Body of pancreas (tissue), 4 donors: ENCODE measurements at regions not wholly inside any gene's neighbourhood (a gene's known extent, or its start where the extent isn't known, plus 50 kb on each side); places are given as distances from the start of the nearest gene placed in this dataset.

Source experiments
- ATAC-seq: fragments of 150-250 bp; one replicate; pipeline ENCODE4 v1.9.1; 2016
- DNase-seq, 4 donors: peaks; one replicate each; pipeline ENCODE4 v3.0.0-alpha.2; 2019
- H3K27ac ChIP-seq, 4 donors: fragments of 200-600 bp; sonication (generic); 1 replicate in 3 of 4; 2 replicates in 1 of 4; pipeline versions ENCODE4 v1.5.1 to v1.6.1; 2016 to 2019; ENCODE audit warnings: mild to moderate bottlenecking in 1 of 4, mixed read lengths in 1 of 4, moderate library complexity in 1 of 4
- H3K27me3 ChIP-seq, 2 donors: fragments of 200-600 bp; sonication (generic); one replicate each; pipeline ENCODE4 v1.6.0; 2016; ENCODE audit warnings: mild to moderate bottlenecking in 1 of 2
- H3K36me3 ChIP-seq, 2 donors: fragments of 200-600 bp; sonication (generic); replicated peaks in 1 of 2; 2 replicates each; pipeline ENCODE4 v1.5.1; 2016; ENCODE audit warnings: low read depth in 2 of 2; ENCODE audit not compliant: insufficient read depth in 1 of 2
- H3K4me1 ChIP-seq: fragments of 200-600 bp; sonication (generic); one replicate; pipeline ENCODE4 v1.6.0; 2016
- H3K4me3 ChIP-seq, 2 donors: fragments of 200-600 bp; sonication (generic); 1 replicate in 1 of 2; 2 replicates in 1 of 2; pipeline ENCODE4 v1.5.1; 2016 to 2019
- H3K9me3 ChIP-seq, 3 donors: fragments of 200-600 bp; sonication (generic); 1 replicate in 2 of 3; 2 replicates in 1 of 3; pipeline ENCODE4 v1.5.1; 2016
- POLR2A ChIP-seq, 3 donors: fragments of 450-650 bp; IDR thresholded peaks; one replicate each; pipeline ENCODE4 v1.6.1; 2016; ENCODE audit warnings: antibody characterized with exemption in 3 of 3, mild to moderate bottlenecking in 2 of 3
- WGBS, 2 donors: methylation state at CpG; one replicate each; pipeline ENCODE4 v1.1.5; 2017; 5-methylcytosine and 5-hydroxymethylcytosine counted together
- intact Hi-C: fragments of 100-400 bp; cut with DNase I; formaldehyde crosslinking; loops from one replicate; pipeline ENCODE4 v1.15.1; 2023
- TF ChIP-seq, protein P1 (sequence below), 7 experiments: fragments of 450-650 bp in 4 of 7; fragments of 200-600 bp in 3 of 7; sonication (generic) in 3 of 7; IDR thresholded peaks; one replicate each; pipeline ENCODE4 v1.5.1; 2016 to 2019; ENCODE audit warnings: antibody characterized with exemption in 7 of 7

DNA sequence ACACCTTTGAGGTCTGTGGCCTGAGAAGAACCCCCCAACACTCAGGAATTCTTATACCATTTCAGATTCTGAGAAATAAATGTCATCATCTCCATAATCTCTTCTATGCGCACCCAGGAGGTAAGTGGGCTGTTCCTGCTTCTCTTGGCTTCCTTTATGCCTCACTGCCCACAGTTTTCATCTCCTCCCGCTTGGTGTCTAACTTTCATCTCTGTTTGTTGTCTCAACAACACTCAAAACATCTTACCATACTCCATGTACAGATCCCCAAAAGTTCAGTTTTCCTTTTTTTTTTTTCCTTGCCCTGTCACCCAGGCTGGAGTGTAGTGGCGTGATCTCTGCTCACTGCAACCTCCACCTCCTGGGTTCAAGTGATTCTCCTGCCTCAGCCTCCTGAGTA is 170.2 kb upstream of the FREM1 start:
- no peaks in the 10 kb centered on the region for H3K27me3 ChIP-seq
- no peaks in the 10 kb centered on the region for H3K9me3 ChIP-seq
- 77 to 95% methylated on average over 3 of the region's 3 CpGs for WGBS, 2 donors
- peaks cover 32% of the 10 kb centered on the region for H3K4me1 ChIP-seq
- intact Hi-C loops = no loop called here
- H3K4me3 ChIP-seq = no peak overlapping the region
- H3K36me3 ChIP-seq = no peaks in the 10 kb centered on the region
- ATAC-seq (no peak), DNase-seq (no peak)
- peak overlapping the region in 1 of 4 donors; percentile 58 for H3K27ac ChIP-seq
- TF ChIP-seq, protein P1, sequence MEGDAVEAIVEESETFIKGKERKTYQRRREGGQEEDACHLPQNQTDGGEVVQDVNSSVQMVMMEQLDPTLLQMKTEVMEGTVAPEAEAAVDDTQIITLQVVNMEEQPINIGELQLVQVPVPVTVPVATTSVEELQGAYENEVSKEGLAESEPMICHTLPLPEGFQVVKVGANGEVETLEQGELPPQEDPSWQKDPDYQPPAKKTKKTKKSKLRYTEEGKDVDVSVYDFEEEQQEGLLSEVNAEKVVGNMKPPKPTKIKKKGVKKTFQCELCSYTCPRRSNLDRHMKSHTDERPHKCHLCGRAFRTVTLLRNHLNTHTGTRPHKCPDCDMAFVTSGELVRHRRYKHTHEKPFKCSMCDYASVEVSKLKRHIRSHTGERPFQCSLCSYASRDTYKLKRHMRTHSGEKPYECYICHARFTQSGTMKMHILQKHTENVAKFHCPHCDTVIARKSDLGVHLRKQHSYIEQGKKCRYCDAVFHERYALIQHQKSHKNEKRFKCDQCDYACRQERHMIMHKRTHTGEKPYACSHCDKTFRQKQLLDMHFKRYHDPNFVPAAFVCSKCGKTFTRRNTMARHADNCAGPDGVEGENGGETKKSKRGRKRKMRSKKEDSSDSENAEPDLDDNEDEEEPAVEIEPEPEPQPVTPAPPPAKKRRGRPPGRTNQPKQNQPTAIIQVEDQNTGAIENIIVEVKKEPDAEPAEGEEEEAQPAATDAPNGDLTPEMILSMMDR (IDR thresholded peaks at IDR 0.05) = no peak
- no peak for TF ChIP-seq POLR2A (IDR thresholded peaks at IDR 0.05)

DNA sequence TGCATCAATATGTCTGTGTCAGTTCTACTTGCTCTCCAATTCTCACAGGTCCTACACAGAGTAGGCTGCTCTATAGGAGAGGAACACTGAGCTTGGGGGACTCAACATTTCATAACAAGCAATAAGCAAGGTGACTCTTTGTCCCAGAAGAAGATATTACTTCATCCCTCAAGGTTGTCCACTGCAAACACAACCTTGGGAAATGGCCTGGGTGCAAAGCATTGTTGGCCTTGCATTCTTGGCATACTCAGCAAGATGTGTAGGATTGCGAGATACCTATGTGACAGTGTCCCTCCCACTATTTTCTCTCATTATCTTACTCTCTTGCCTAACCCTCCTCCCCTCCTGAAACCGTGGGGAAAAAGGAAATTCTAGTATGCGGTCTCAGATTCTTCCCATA is 169.8 kb upstream of the FREM1 start:
- DNase-seq = no peak
- Histone ChIP-seq H3K4me3 (no peak overlapping the region), H3K36me3 (no peaks in the 10 kb centered on the region), H3K4me1 (peaks cover 32% of the 10 kb centered on the region), H3K27me3 (no peaks in the 10 kb centered on the region), H3K9me3 (no peaks in the 10 kb centered on the region), H3K27ac (no peak overlapping the region)
- TF ChIP-seq, protein P1 (IDR thresholded peaks at IDR 0.05) = no peak
- TF ChIP-seq POLR2A (IDR thresholded peaks at IDR 0.05) = no peak
- no peak for ATAC-seq
- intact Hi-C loops = no loop called here
- WGBS, 2 donors = 71 to 85% methylated on average over 3 of the region's 3 CpGs

- Histone ChIP-seq H3K36me3 (no peaks in the 10 kb centered on the region), H3K4me3 (no peak overlapping the region), H3K27ac (no peak overlapping the region), H3K27me3 (no peaks in the 10 kb centered on the region), H3K9me3 (no peaks in the 10 kb centered on the region), H3K4me1 (peaks cover 32% of the 10 kb centered on the region)
- WGBS, 2 donors = 47 to 51% methylated on average over 7 of the region's 7 CpGs
- TF ChIP-seq, protein P1 (IDR thresholded peaks at IDR 0.05) = no peak
- TF ChIP-seq POLR2A (IDR thresholded peaks at IDR 0.05) = no peak
- DNase-seq = no peak
- intact Hi-C loops = no loop called here
- no peak for ATAC-seq
Observed at GRCh38 chr9:15077946-15078729, 167.9 kb upstream of the FREM1 start.

GRCh38 chr9:15073620-15074019 is 163.4 kb upstream of the FREM1 start:
- Histone ChIP-seq H3K9me3 (no peaks in the 10 kb centered on the region), H3K4me3 (no peak overlapping the region), H3K4me1 (peaks cover 5% of the 10 kb centered on the region), H3K27ac (no peak overlapping the region), H3K27me3 (no peaks in the 10 kb centered on the region), H3K36me3 (no peaks in the 10 kb centered on the region)
- no peak for TF ChIP-seq POLR2A (IDR thresholded peaks at IDR 0.05)
- TF ChIP-seq, protein P1 (IDR thresholded peaks at IDR 0.05) = no peak
- intact Hi-C loops = no loop called here
- DNase-seq = no peak
- ATAC-seq = no peak
- 70 to 87% methylated on average over 2 of the region's 2 CpGs for WGBS, 2 donors

- Histone ChIP-seq H3K9me3 (no peaks in the 10 kb centered on the region), H3K27me3 (no peaks in the 10 kb centered on the region), H3K4me3 (no peak overlapping the region), H3K4me1 (no peaks in the 10 kb centered on the region), H3K27ac (no peak overlapping the region), H3K36me3 (no peaks in the 10 kb centered on the region)
- 78 to 82% methylated on average over 2 of the region's 2 CpGs for WGBS, 2 donors
- ATAC-seq (no peak), DNase-seq (no peak)
- TF ChIP-seq, protein P1 (IDR thresholded peaks at IDR 0.05) = no peak
- no peak for TF ChIP-seq POLR2A (IDR thresholded peaks at IDR 0.05)
- intact Hi-C loops = no loop called here
Observed at GRCh38 chr9:15070716-15071115, 160.5 kb upstream of the FREM1 start.
